Upper lobe of left lung (tissue), 6 donors: ENCODE measurements at regions not wholly inside any gene's neighbourhood (a gene's known extent, or its start where the extent isn't known, plus 50 kb on each side); places are given as distances from the start of the nearest gene placed in this dataset.

ENCODE experiments used
- ATAC-seq, 2 donors: fragments of 200-7000 bp; cut with Tn5 transposase; one replicate each; pipeline ENCODE4 v1.9.1; 2022; ENCODE audit warnings: mild to moderate bottlenecking in 2 of 2, moderate library complexity in 2 of 2; ENCODE audit not compliant: low FRiP score in 2 of 2
- DNase-seq, 2 donors: peaks; one replicate each; pipeline ENCODE4 v3.0.0-alpha.2; 2019 to 2020
- H3K27ac ChIP-seq, 4 donors: fragments of 200-600 bp; sonication (generic); one replicate each; pipeline ENCODE4 v1.5.1; 2016 to 2019
- H3K27me3 ChIP-seq, 4 donors: fragments of 200-600 bp; sonication (generic); one replicate each; pipeline ENCODE4 v1.5.1; 2017 to 2019
- H3K36me3 ChIP-seq, 4 donors: fragments of 200-600 bp; sonication (generic); one replicate each; pipeline ENCODE4 v1.5.1; 2016 to 2019
- H3K4me1 ChIP-seq, 4 donors: fragments of 200-600 bp; sonication (generic); one replicate each; pipeline ENCODE4 v1.5.1; 2018 to 2019
- H3K4me3 ChIP-seq, 4 donors: fragments of 200-600 bp; sonication (generic); one replicate each; pipeline ENCODE4 v1.5.1; 2017 to 2019; ENCODE audit warnings: mild to moderate bottlenecking in 2 of 4, moderate library complexity in 1 of 4
- H3K9me3 ChIP-seq, 4 donors: fragments of 200-600 bp; sonication (generic); one replicate each; pipeline ENCODE4 v1.5.1; 2018 to 2019
- CTCF ChIP-seq, 6 experiments: fragments of 450-650 bp in 4 of 6; fragments of 200-600 bp in 2 of 6; sonication (generic) in 2 of 6; IDR thresholded peaks; one replicate each; pipeline ENCODE4 v1.5.1; 2016 to 2019; ENCODE audit warnings: antibody characterized with exemption in 6 of 6
- EP300 ChIP-seq, 4 donors: sonication (generic); formaldehyde crosslinking; IDR thresholded peaks; one replicate each; pipeline ENCODE4 v1.5.1; 2017; ENCODE audit warnings: antibody characterized with exemption in 4 of 4, control low read depth in 2 of 4
- POLR2A ChIP-seq, 4 donors: fragments of 450-650 bp; IDR thresholded peaks; one replicate each; pipeline ENCODE4 v1.5.1; 2016 to 2017; ENCODE audit warnings: antibody characterized with exemption in 4 of 4, mild to moderate bottlenecking in 2 of 4
- POLR2AphosphoS5 ChIP-seq, 2 donors: sonication (generic); formaldehyde crosslinking; IDR thresholded peaks; one replicate each; pipeline ENCODE4 v1.5.1; 2017; ENCODE audit warnings: antibody characterized with exemption in 2 of 2
- WGBS, 2 donors: methylation state at CpG; one replicate each; pipeline ENCODE4 v1.1.5; 2017 to 2018; 5-methylcytosine and 5-hydroxymethylcytosine counted together
- donor health status: DM: no; HTN: no; CAD: no; lungs with moderate emphysema.
- donor health status: DM: no; HTN: yes; CAD: no; lungs with severe emphysema.

DNA sequence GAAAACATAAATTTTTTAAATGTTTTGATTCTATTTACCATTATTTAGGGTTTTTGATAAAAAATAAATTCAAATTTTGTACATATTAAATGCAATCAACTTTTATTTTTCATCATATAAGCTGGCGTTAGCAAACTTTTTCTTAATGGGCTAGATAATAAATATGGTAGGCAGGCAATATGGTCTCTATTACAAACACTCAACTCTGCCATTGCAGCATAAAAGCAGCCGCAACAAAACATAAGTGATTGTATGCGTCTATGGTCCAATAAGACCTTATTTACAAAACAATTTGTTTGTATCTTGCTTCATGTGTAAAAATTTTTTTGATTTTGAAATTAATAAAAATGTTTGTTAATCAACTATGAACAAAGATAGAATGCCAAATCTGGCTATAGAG lies 116.8 kb upstream of the GLI2 start:
- Histone ChIP-seq H3K27ac (no peak overlapping the region), H3K27me3 (no peaks in the 10 kb centered on the region), H3K9me3 (no peaks in the 10 kb centered on the region), H3K4me3 (no peak overlapping the region), H3K4me1 (peaks cover 4 to 13% (median 6%) of the 10 kb centered on the region in 4 donors), H3K36me3 (no peaks in the 10 kb centered on the region)
- ATAC-seq, result no peak
- 88 to 93% methylated on average over 3 of the region's 3 CpGs for WGBS, 2 donors
- TF ChIP-seq EP300 (IDR thresholded peaks at IDR 0.05), result no peak
- TF ChIP-seq CTCF (IDR thresholded peaks at IDR 0.05), result no peak
- TF ChIP-seq POLR2A (IDR thresholded peaks at IDR 0.05), result no peak
- TF ChIP-seq POLR2AphosphoS5 (IDR thresholded peaks at IDR 0.05), result no peak
- DNase-seq, result no peak

DNA sequence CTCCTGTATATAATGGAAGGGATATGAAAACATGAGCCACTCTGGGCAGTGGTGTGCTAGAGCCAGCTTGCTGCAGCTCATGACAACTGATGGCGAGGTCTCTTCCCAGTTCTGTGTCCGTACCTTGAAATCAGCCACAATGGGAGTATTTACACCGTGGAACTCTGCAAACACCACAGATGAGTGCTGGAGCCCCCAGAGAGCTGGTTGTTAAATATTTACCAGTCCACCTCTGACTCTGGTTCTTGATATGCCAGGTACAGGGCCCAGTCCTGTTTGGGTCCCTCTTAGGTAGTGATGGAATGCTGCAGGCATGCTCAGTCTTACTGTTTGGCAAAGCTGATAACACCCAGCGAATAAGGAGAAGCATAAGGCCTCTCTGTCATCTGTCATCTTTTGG lies 116.1 kb upstream of the GLI2 start:
- no peaks in the 10 kb centered on the region for H3K36me3 ChIP-seq
- no peaks in the 10 kb centered on the region for H3K9me3 ChIP-seq
- TF ChIP-seq CTCF (IDR thresholded peaks at IDR 0.05), result no peak
- no peak for TF ChIP-seq POLR2A (IDR thresholded peaks at IDR 0.05)
- TF ChIP-seq EP300 (IDR thresholded peaks at IDR 0.05), result no peak
- no peak for TF ChIP-seq POLR2AphosphoS5 (IDR thresholded peaks at IDR 0.05)
- DNase-seq, result no peak
- H3K4me3 ChIP-seq, result no peak overlapping the region
- no peak for ATAC-seq
- no peak overlapping the region for H3K27ac ChIP-seq
- WGBS, 2 donors, result 80 to 86% methylated on average over 3 to 4 of the region's 4 CpGs
- peaks cover 4 to 13% (median 6%) of the 10 kb centered on the region in 4 donors for H3K4me1 ChIP-seq
- H3K27me3 ChIP-seq, result no peaks in the 10 kb centered on the region

DNA sequence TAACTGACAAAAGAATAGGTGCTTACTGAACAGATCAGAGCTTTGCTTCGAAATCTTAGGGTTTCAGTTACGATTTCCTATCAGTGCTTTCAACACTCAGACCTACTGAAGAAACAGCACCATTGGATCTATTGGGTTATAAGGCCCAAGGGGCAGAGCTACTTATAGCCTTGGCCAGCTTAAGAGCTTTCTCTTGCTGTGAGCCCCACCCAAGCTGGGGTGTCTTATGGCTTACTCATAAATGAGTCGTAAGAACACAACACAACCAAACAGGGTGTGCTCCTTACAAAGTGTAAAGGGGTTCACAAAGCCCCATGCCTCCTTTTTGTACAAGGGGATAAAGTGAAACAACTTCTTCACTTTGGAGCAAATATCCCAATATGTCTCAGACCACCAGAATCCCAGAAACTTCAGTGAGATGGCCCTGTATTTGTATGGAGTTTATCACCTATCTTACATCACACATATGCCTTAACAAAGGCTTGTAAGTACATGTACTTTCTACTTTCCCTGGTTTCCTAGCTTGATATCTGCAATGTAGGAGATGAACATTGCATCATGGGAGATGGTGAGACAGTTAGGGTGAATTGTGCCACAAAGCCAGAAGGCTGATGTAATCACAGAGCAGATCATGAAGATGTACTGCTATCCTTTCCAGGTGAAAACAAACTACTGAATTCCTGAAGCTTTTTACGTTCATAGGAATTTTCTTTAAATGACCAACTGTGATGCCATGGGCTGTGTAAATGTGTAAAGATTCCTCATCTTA lies 115.5 kb upstream of the GLI2 start:
- ATAC-seq, result no peak
- H3K27me3 ChIP-seq, result no peaks in the 10 kb centered on the region
- TF ChIP-seq POLR2AphosphoS5 (IDR thresholded peaks at IDR 0.05) (no peak), EP300 (IDR thresholded peaks at IDR 0.05) (no peak), POLR2A (IDR thresholded peaks at IDR 0.05) (no peak), CTCF (IDR thresholded peaks at IDR 0.05) (no peak)
- peaks cover 4 to 15% (median 9%) of the 10 kb centered on the region in 4 donors for H3K4me1 ChIP-seq
- no peak overlapping the region for H3K27ac ChIP-seq
- no peaks in the 10 kb centered on the region for H3K36me3 ChIP-seq
- 78 to 92% methylated on average over 4 of the region's 4 CpGs for whole genome bisulfite sequencing, 2 donors
- no peak for DNase-seq
- H3K9me3 ChIP-seq, result no peaks in the 10 kb centered on the region
- H3K4me3 ChIP-seq, result no peak overlapping the region

- Histone ChIP-seq H3K9me3 (no peaks in the 10 kb centered on the region), H3K36me3 (no peaks in the 10 kb centered on the region), H3K27me3 (no peaks in the 10 kb centered on the region), H3K4me1 (peaks cover 0 to 17% (median 5%) of the 10 kb centered on the region in 4 donors), H3K4me3 (no peak overlapping the region), H3K27ac (no peak overlapping the region)
- ATAC-seq (no peak), DNase-seq (no peak)
- 86 to 92% methylated on average over 13 of the region's 13 CpGs for WGBS, 2 donors
- TF ChIP-seq EP300 (IDR thresholded peaks at IDR 0.05), result no peak
- TF ChIP-seq POLR2AphosphoS5 (IDR thresholded peaks at IDR 0.05), result no peak
- TF ChIP-seq POLR2A (IDR thresholded peaks at IDR 0.05), result no peak
- TF ChIP-seq CTCF (IDR thresholded peaks at IDR 0.05), result no peak
Observed at GRCh38 chr2:120622159-120622869, 113.4 kb upstream of the GLI2 start.
